Stimulated activated CD8-positive, alpha-beta memory T cell treated with anti-CD3 and anti-CD28 coated beads, Interleukin-12 subunit alpha, Interleukin-12 subunit beta, amount 100 ng/mL, for 1 hour (primary cell): ENCODE measurements at regions not wholly inside any gene's neighbourhood (a gene's known extent, or its start where the extent isn't known, plus 50 kb on each side); places are given as distances from the start of the nearest gene placed in this dataset.
"Not testable (repeated sequence)": the region's sequence is repeated elsewhere in the genome, so short reads cannot be mapped to it uniquely, and the experiment has no call there.

ENCODE experiments used
- DNase-seq: peaks from one replicate; pipeline ENCODE4 v3.0.0-alpha.2; 2020; ENCODE audit warnings: low read depth

- DNase-seq = no peak
Observed at GRCh38 chrX:124426288-124427169, 80.2 kb downstream of the SH2D1A start.

GRCh38 chrX:124433186-124433585, 86.8 kb downstream of the SH2D1A start:
- DNase-seq = no peak

GRCh38 chrX:124435616-124436015, 89.3 kb downstream of the SH2D1A start:
- no peak for DNase-seq

- DNase-seq = no peak
Observed at GRCh38 chrX:124440695-124441094, 94.3 kb downstream of the SH2D1A start.

GRCh38 chrX:124441971-124442590, 95.7 kb downstream of the SH2D1A start:
- DNase-seq = no peak

- no peak for DNase-seq
Observed at GRCh38 chrX:124455966-124456365, 109.6 kb downstream of the SH2D1A start.

GRCh38 chrX:124459851-124460250, 113.5 kb downstream of the SH2D1A start:
- not testable (repeated sequence) for DNase-seq

- no peak for DNase-seq
Observed at GRCh38 chrX:124462931-124463330, 116.6 kb downstream of the SH2D1A start.

- no peak for DNase-seq
Observed at GRCh38 chrX:124467202-124467601, 120.8 kb downstream of the SH2D1A start.

- no peak for DNase-seq
Observed at GRCh38 chrX:124475358-124475757, 129.0 kb downstream of the SH2D1A start.

- no peak for DNase-seq
Observed at GRCh38 chrX:124476562-124476961, 130.2 kb downstream of the SH2D1A start.

GRCh38 chrX:124478046-124478445, 131.7 kb downstream of the SH2D1A start:
- DNase-seq = no peak

GRCh38 chrX:124488412-124489161, 142.2 kb downstream of the SH2D1A start:
- DNase-seq = no peak

- DNase-seq = no peak
Observed at GRCh38 chrX:124493984-124494383, 147.6 kb downstream of the SH2D1A start.

GRCh38 chrX:124497386-124497785, 151.0 kb downstream of the SH2D1A start:
- DNase-seq = no peak

GRCh38 chrX:124501586-124501985, 155.2 kb downstream of the SH2D1A start:
- no peak for DNase-seq

GRCh38 chrX:124502166-124502565, 155.8 kb downstream of the SH2D1A start:
- DNase-seq = no peak

- DNase-seq = no peak
Observed at GRCh38 chrX:124502599-124502998, 156.2 kb downstream of the SH2D1A start.

GRCh38 chrX:124504111-124504983, 158.0 kb downstream of the SH2D1A start:
- DNase-seq = no peak

GRCh38 chrX:124506066-124506465, 159.7 kb downstream of the SH2D1A start:
- DNase-seq = no peak

GRCh38 chrX:124507246-124507645, 160.9 kb downstream of the SH2D1A start:
- DNase-seq = no peak

- no peak for DNase-seq
Observed at GRCh38 chrX:124518885-124519284, 172.5 kb downstream of the SH2D1A start.
